Stimulated activated CD4-positive, alpha-beta T cell treated with anti-CD3 and anti-CD28 coated beads, Interleukin-12 subunit alpha, Interleukin-12 subunit beta, amount 100 ng/mL, for 4 hours (primary cell): ENCODE measurements at regions not wholly inside any gene's neighbourhood (a gene's known extent, or its start where the extent isn't known, plus 50 kb on each side); places are given as distances from the start of the nearest gene placed in this dataset.
"Not testable (repeated sequence)": the region's sequence is repeated elsewhere in the genome, so short reads cannot be mapped to it uniquely, and the experiment has no call there.

ENCODE experiments used
- DNase-seq: peaks from one replicate; pipeline ENCODE4 v3.0.0-alpha.2; 2020

DNA sequence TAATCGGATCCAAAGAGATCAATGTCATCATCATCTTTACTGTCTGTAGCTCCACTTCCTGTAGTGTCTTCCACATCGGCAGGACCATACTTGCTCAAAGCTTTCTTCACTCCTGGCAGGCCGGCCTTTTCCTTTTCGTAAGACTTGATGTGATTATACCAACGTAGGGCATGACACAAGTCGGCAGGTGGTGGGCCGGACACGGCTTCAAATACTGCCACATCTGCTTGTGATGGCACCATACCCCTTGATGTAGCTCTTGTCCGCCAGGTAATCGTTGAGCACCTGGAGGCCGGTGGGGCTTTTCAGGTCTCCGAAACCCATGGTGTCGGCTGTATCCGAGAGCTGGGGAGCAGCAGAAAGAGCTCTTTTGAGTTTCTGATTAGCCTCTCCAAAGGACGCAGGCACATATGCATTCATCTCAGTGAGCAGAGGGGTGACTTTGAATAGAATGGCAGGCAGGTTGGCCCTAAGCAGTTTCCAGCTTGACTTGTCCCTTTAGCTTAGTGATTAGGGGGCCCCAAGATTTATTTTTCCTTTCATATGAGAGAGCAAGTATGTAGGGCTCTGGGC is 106.0 kb upstream of the PODXL start:
- not testable (repeated sequence) for DNase-seq

DNA sequence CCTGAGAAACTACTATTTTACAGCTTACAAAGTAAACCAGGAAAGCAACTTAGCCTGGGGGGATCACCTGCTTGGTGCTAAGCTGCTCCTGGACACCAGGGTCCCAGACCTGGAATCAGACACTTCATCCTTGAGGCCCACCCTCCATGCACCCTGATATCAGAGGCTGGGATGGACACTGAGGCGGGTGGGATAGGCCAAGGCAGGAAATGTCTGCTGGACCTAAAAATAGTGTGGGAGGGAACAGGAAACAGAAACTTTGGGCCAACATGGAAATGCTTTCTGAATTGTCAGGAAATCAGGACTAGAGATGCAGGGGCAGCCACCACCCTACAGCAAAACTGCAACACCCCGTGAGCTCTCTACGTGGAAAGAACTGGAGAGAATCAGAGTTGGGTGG is 101.5 kb upstream of the PODXL start:
- no peak for DNase-seq

DNA sequence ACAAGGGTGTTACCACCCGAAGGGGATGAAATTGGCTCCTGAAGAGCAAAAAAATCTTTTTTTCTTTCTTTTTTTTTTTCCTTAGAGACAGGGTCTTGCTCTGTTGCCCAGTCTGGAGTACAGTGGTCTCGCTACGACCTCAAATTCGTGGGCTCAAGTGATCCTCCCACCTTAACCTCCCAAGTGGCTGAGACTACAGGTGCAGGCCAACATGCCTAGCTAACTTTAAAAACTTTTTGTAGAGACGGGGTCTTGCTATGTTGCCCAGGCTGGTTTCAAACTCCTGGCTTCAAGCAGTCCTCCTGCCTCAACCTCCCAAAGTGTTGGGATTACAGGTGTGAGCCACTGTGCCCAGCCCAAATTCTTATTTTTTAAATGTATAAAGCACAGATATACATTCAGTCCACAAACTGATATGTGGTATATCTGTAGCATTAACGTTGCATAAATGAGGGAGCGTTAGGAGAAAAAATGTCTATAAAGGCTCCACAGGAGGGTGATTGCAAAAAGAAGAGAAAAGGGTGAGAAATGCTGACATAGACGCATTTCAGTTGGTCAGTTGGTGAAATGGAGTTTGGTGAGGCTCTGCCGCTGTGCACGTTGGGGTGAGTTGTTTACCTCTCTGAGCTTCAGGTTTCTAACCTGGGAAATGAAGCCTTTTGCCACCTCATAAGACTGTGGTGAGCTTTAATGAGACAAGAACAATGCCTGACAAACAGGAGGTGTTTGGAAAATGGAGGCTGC is 100.7 kb upstream of the PODXL start:
- no peak for DNase-seq

DNA sequence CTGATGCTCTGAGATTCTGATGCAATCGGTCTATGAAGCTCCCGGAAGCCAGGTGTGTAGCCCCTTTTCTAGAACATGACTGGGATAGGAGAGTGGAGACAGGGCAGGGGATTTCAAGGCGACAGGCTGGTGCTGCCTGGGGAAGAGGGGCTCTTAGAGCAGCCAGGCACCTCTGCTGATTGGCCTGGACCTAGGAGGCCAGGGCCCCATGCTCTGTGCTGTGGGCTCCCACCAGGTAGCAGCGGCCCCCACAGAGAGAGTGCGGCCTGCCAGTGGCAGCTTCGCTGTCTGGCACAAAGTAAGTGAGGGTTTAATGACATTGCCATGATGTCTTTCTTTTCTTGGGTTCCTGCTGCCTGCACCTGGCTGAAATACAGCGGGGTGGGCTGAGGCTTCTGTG is 99.4 kb upstream of the PODXL start:
- DNase-seq: no peak

DNA sequence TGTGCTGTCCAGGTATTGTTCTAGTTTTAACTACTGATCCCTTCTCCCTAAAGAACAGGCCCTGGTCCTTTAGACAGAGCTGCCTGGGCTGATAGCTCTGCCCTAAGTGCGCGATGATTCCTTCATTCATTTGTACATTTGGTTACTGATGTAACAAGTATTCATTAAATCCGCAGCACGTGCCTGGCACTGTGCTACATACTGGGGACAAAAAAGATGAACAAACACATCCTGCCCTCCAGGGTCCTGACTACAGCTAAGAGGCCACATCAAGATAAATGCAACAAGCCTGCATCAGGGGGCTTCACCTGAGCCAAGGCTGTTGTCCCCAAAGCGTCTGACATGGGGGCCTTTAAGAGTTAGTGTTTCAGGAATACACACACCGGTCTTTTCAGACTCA is 99.0 kb upstream of the PODXL start:
- no peak for DNase-seq

DNA sequence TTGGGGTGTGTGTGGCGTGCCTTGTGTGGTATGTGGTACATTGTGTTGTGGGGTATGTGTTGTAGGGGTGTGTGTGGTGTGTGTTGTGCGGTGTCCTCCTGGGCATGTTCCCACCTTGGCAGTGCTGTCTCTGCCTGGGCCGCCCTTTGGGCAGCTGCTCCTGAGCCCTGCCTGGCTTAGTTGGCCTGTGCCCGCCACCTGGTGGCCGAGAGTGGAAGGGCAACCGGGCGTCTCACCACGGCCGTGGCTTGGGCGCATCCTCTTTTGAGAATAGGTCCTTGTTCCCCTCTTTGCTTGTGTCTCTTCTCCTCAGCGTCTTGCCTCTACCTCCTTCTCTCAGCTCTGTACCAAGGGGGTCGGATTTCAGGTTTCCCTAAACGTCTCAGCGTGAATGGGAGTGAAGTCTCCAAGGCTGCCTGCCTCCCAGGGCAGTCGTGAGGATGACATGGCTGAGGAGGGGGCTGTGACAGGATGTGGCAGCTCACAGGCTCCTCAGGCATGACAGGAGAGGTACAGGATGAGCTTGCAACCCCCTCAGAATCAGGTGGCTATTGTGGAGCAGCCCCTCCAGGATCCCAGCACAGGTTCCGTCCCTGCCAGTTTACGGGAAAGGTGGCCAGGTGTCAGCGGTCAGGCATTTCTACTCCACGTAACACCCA is 98.4 kb upstream of the PODXL start:
- peak; percentile 84 for DNase-seq

DNA sequence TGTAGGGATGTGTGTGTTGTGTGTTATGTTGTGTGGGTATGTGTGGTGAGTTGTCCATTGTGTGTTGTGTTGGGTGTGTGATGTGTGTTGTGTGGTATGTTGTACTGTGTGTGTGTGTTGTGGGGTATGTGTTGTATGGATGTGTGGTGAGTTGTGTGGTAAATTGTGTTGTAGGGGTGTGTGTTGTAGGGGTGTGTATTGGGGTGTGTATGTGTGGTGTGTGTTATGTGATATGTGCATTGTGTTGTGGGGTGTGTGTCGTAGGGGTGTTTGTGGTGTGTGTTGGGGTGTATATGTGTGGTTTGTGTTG is 97.8 kb upstream of the PODXL start:
- DNase-seq: no peak

DNA sequence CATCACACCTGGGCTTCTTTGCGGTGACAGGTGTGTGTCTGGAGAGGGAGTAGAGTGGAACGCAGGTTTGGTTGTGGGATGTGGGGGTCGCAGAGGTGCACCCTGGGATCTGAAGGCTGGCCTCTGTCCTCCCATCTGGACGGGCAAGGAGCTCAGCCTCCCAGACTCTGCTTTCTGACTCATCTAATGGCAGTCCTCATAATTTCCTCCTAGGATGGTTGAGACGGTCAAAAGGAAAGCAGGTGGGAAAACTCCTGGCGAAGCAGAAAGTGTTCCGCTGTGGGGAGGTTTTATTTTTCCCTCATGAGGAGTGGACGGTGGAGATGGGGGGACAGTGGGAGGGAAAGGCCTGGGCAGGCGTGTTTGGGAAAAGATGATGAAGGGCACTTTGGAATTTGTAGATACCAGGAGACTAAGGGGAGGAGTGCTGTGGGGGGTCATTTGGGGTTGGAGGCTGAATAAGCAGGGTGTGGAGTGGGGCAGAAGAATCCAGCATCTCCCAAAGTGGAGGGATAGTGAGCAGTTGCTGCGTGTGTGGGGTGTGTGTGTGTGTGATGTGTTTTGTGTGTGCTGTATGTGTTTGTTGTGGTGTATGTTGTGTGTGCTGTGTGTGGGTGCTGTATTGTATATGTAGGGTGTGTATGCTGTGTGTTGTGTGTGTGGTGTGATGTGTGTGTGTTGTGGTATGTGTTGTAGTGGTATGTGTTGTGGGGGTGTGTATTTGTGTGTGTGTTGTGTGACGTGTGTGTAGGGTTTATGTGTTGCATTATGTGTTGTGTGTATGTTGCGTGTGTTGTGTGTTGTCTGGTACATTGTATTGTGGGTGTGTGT is 97.2 kb upstream of the PODXL start:
- no peak for DNase-seq

DNA sequence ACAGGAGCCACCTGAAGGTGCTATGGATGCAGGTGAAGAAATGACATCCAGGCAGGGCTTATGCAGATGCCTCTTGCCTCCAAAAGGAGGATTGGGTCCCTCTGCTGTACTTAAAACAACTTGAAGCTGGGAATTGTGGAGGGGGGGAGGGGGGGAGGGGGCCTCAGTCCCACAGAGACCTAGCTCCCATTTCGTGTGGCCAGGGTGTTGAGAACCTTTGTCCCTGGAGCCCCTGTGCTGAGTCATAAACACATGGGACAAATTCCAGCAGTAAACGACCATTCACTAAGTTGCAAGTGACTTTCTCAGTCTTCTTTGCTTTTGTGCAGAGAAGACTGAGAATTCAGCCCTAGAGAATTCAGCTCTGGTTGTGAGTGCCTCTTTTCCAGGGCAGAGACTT is 96.5 kb upstream of the PODXL start:
- no peak for DNase-seq

DNA sequence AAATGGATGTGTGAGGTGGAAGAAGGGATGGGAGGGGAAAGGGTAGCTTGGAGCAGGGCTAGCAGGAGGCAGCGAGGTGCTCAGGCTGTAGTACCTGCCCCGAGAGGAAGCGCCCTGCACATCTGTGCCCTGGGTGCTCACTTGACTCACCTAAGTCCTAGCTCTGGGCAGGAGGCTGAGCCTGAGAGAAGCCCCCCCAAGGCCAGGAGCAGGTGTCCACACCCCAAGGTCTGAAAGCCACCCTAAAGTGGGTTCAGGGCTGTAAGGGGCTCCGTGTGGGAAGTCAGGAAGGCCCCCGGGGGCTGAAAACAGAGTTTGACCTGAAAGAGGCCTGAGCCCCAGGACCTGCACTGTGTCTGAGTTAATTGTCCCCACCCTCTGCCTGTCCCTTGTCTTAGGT is 95.8 kb upstream of the PODXL start:
- no peak for DNase-seq

DNA sequence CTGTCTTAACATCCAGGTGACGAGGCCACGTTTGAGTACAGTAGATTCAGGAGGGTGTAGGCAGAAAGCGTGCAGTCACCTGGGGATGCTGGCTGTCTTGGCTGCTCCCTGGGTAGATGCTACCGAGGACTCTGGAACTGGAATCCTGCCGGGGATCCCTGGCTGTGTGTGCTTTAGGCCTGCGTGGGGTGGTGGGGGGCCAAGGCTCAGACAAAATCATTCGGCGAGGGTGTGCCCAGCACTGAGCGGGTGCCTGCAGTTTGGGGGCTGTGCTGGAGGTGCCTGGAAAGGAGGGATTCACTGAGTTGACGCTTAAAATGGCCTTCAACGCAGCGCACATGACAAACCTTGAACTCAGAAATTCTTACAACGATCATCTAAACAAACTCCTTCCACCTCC is 93.5 kb upstream of the PODXL start:
- DNase-seq: no peak

DNA sequence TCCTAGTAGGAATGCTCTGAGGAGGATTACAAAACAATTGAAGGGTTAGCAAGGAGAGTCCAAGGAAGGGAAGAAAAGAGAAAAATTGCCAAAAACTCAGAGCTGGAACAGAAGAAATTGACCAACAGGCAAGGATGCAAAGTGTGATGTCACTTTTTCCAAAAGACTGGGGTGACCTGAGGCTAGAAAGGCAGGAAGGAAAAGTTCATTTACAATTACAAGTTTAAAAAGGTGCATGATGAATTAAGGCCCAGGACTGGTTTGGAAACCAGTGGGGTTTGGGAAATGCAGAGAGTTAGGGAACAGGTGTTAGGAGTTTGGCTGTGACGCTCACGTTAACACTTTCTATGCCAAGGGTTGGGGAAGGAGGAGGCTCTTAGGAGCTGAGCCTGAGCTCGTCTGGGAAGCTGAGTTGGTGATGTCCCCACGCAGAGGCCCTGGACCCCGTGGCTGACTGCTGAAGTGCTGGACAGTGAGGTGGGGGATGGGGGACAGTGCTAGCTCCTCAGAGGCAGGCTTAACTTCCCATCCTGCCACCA is 92.6 kb upstream of the PODXL start:
- DNase-seq: no peak

DNA sequence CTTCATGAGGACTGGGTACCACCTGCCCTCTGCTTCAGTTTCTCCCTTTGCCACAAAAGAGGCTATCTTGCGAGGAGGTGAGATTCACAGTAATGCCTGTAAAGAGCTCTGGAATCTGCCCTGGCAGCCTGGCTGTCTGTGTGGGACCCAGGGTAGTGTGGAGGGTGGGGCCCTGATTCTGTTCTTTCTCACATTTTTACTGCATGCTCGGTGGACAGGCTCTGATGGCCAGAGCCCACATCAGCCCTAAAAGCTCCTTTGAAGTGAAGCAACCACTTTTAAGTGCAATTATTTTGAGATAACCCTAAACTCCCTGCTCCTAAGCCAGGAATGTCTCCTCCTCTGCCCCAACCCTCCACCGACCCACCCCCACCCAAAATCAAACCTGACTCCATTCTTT is 92.1 kb upstream of the PODXL start:
- no peak for DNase-seq

DNA sequence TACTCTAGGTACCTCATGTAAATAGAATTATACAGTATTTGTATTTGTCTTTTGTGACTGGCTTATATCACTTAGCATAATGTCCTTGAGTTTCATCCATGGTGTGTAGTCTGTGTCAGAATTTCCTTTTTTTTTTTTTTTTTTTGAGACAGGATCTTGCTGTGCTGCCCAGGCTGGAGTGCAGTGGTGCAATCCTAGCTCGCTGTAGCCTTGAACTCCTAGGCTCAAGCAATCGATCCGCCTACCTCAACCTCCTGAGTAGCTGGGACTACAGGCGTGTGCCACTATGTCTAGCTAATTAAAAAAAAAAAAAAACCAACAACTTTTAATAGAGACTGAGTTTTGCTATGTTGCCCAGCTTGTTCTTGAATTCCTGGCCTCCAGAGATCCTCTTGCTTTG is 89.8 kb upstream of the PODXL start:
- DNase-seq: no peak

DNA sequence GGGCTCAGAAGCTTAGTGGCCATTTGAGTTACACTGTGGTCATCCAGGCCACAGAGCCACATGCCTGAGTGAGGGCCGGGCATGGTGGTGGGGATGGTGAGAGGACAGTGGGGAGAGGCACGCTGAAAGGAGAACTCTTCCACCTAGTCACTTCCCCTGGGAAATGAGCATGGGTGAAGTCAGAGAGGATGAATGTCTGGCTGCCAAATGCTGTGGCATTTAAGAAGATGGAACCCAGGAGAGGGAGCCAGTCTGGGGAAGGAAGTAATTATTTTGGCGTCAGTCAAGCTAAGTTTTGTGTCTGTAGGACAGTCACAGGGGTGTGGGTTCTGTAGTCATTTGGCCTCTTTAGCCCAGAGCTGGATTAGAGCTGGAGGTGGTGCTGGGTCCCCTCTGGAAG is 86.0 kb upstream of the PODXL start:
- DNase-seq: no peak

DNA sequence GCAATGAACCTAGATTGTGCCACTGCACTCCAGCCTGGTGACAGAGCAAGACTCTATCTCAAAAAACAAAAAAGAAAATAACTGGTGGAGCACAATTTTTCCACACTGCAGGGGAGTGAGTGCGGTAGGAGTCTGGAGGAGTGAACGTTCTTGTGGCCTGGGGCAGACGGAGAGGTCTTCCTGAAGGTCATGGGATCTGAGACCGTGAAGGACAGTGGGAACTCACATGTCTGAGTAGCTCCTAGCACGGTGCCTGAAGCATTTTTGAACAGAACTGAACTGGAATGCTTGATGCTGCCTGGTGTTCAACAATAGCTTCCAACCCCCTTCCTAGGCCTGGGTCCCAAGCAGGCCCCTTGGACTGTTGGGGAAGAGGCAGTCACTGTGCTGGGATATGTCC is 84.3 kb upstream of the PODXL start:
- no peak for DNase-seq

DNA sequence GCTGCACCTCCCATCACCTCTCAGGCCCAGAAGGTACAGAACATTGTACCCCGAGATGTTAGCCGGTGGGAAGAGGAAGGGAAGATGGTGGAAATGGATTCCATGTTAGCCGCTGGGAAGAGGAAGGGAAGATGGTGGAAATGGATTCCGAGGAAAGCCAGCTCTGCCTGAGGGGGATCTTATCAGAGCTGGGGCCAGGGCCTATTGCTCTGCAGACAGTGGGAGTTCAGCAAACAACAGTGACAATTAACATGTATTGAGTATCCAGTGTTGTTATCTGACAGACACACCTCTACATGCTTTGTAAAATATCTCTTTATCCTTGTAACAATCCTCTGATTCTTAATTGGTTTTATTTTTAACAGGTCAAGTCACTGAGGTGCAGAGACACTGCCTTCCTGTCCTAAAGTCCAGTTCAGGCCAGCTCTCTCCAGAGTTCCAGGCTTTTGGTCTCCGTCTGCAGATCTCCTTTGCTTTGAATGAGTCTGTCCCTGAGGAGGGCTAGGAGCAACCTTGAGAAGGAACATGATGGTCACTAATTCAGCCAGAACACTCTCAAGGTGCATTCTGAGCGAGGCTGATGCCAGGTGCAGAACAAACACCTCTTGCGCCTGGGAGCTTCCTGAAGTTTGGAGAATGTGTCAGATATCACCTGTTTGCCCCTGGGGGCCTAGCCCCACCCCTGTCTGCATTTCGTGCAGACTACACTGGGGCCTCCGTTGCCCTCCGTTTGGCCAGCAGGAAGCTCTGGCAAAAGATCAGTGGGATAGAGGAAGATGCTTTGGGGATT is 82.4 kb upstream of the PODXL start:
- DNase-seq: no peak

DNA sequence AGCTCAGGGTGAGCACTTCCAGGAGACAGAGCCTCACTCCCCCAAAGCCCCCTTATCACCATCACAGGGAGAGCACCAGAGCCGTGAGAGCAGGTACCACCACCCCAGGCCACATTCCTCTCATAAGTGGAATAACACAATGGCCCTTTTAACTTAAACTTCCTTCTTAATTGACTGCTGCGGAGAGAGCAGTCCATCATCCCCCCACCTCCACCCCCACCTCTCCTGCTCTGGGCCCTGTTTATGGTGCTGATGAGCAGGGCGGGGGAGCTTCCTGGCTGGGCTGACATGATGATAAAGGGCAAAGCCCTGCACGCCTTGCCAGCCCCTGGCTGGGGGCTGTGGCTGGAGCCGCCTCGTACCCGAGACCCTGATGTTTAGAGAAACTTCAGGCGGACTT is 81.4 kb upstream of the PODXL start:
- no peak for DNase-seq

DNA sequence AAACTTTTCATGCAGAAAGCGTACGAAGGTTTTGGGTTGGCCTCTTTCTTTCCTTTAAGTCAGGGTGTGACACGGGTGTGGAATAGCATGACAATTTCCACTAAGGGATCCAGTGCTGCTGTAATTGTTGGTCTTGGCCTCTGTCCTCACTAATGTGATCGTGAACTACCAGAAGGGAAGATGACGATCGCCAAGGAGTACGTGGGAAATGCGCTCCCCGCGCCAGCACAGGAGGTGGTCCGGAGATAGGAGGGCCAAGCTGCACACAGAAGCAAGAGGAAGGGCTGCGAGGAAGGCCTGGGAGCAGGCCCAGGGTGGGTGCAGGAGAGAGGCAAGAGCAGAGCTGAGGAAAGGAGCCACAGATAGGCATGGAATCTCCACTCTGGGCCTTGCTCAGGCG is 79.7 kb upstream of the PODXL start:
- no peak for DNase-seq

DNA sequence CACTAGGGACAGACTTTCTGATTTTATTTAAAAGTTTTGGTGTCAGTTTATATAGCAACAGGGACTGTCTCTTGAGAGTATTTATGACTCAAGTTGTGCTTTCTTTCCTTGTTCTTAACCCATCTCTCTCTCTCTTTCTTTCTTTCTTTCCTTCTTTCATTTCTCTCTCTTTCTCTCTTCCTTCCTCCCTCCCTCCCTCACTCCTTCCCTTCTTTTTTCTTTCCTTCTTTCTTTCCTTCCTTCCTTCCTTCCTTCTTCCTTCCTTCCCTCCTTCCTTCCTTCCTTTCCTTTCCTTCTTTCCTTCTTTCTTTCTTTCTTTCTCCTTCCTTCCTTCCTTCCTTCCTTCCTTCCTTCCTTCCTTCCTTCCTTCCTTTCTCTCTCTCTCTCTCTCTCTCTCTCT is 77.8 kb upstream of the PODXL start:
- DNase-seq: not testable (repeated sequence)

DNA sequence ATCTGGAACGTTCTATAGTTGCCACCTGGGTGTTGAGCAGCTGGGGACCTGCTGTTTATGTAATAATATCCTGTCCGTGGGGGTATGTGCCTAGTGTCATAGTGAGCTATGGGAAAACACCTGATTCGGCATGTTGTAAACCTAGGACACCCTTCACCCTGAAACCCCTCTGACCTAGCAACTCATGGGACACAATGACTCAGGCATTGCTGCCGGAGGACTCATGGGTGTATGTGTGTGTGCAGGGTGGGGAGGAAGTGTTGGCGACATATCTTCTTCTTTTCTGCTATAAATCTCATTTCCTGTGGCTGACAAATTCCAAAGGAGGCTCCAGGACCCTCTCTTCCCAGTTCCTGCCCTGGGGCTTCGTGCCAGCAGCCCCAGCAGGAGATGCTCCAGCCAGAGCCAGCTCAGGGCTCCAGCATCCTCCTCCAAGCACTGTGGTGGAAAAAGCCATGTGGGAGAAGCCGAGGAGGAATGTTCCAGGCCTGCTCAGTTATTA is 77.0 kb upstream of the PODXL start:
- no peak for DNase-seq

DNA sequence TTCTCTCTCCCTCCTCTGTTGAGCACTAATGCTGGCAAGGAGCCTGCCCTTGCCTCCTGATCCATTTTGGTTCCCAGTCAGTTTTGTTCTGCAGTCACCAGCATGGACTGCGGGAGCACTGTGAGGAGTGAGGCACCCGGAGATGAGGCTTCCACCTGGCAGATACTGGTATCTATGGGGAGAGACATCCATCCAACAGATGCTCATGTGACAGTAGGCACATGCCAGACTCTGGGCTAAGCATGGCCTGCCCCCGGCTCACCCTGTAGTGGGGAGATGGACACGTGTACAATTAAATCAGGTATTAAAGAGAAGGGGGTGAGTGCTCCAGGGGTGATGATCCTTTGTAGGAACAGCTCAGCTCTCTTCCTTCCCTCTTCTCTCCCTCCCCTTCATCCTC is 74.0 kb upstream of the PODXL start:
- DNase-seq: no peak
